Astrocyte (in vitro differentiated cells and primary cell): ENCODE measurements at regions not wholly inside any gene's neighbourhood (a gene's known extent, or its start where the extent isn't known, plus 50 kb on each side); places are given as distances from the start of the nearest gene placed in this dataset.

ENCODE experiments used
- DNase-seq: peaks from one replicate; pipeline ENCODE4 v3.0.0-alpha.2; 2010; ENCODE audit warnings: low read depth
- FAIRE-seq: peaks from 2 replicates; lab custom pipeline; 2011; peaks lifted over from hg19 to GRCh38; lab: Jason Lieb, UNC
- H2AFZ ChIP-seq: 2 replicates; pipeline ENCODE4 v1.6.0; 2012; ENCODE audit warnings: low read depth, low read length, inconsistent platforms
- H3K27ac ChIP-seq: 2 replicates; pipeline ENCODE4 v1.5.1; 2011; ENCODE audit warnings: low read depth, low read length, inconsistent platforms
- H3K27me3 ChIP-seq: 2 replicates; pipeline ENCODE4 v1.6.0; 2011; ENCODE audit warnings: low read length, inconsistent platforms; ENCODE audit not compliant: insufficient read depth
- H3K36me3 ChIP-seq: 2 replicates; pipeline ENCODE4 v1.5.1; 2011; ENCODE audit warnings: low read length, inconsistent platforms; ENCODE audit not compliant: insufficient read depth
- H3K4me1 ChIP-seq: 2 replicates; pipeline ENCODE4 v1.5.1; 2011; ENCODE audit warnings: low read length, inconsistent platforms; ENCODE audit not compliant: insufficient read depth
- H3K4me2 ChIP-seq: 2 replicates; pipeline ENCODE4 v1.6.0; 2012; ENCODE audit warnings: low read length, inconsistent platforms
- H3K4me3 ChIP-seq: 2 replicates; pipeline ENCODE4 v1.5.1; 2011; ENCODE audit warnings: low read depth, mild to moderate bottlenecking, low read length, inconsistent platforms; ENCODE audit not compliant: insufficient read depth
- H3K79me2 ChIP-seq: 2 replicates; pipeline ENCODE4 v1.6.0; 2012; ENCODE audit warnings: mild to moderate bottlenecking, low read length, inconsistent platforms; ENCODE audit not compliant: insufficient read depth
- H3K9ac ChIP-seq: 2 replicates; pipeline ENCODE4 v1.6.0; 2012; ENCODE audit warnings: mild to moderate bottlenecking, low read length, inconsistent platforms
- H3K9me3 ChIP-seq: 2 replicates; pipeline ENCODE4 v1.5.1; 2012; ENCODE audit warnings: low read depth, mild to moderate bottlenecking, low read length, inconsistent platforms; ENCODE audit not compliant: insufficient read depth
- H4K20me1 ChIP-seq: 2 replicates; pipeline ENCODE4 v1.6.0; 2012; ENCODE audit warnings: low read length, inconsistent platforms; ENCODE audit not compliant: insufficient read depth
- H3K27ac Mint-ChIP-seq: one replicate; pipeline ENCODE4 v1.8.0; 2021; ENCODE audit warnings: mild to moderate bottlenecking, mixed read lengths; ENCODE audit not compliant: unreplicated experiment
- H3K27me3 Mint-ChIP-seq: one replicate; pipeline ENCODE4 v1.8.0; 2021; ENCODE audit warnings: low read depth, mixed read lengths; ENCODE audit not compliant: unreplicated experiment
- H3K36me3 Mint-ChIP-seq: one replicate; pipeline ENCODE4 v1.8.0; 2021; ENCODE audit warnings: low read depth, mixed read lengths; ENCODE audit not compliant: unreplicated experiment
- H3K4me1 Mint-ChIP-seq: one replicate; pipeline ENCODE4 v1.8.0; 2021; ENCODE audit warnings: low read depth, mixed read lengths; ENCODE audit not compliant: unreplicated experiment
- H3K4me3 Mint-ChIP-seq: one replicate; pipeline ENCODE4 v1.8.0; 2021; ENCODE audit warnings: mild to moderate bottlenecking, moderate library complexity, mixed read lengths; ENCODE audit not compliant: unreplicated experiment
- H3K9me3 Mint-ChIP-seq: one replicate; pipeline ENCODE4 v1.8.0; 2021; ENCODE audit warnings: mild to moderate bottlenecking, mixed read lengths; ENCODE audit not compliant: unreplicated experiment
- EZH2 ChIP-seq: IDR thresholded peaks from 2 replicates; pipeline ENCODE4 v1.6.1; 2012; ENCODE audit warnings: mild to moderate bottlenecking, low read length, inconsistent platforms; ENCODE audit not compliant: insufficient read depth
- TF ChIP-seq, protein P1 (sequence below): IDR thresholded peaks from 2 replicates; pipeline ENCODE4 v1.5.1; 2011; ENCODE audit warnings: low read depth, mild to moderate bottlenecking, inconsistent platforms, low read length, moderate library complexity; ENCODE audit not compliant: insufficient read depth

DNA sequence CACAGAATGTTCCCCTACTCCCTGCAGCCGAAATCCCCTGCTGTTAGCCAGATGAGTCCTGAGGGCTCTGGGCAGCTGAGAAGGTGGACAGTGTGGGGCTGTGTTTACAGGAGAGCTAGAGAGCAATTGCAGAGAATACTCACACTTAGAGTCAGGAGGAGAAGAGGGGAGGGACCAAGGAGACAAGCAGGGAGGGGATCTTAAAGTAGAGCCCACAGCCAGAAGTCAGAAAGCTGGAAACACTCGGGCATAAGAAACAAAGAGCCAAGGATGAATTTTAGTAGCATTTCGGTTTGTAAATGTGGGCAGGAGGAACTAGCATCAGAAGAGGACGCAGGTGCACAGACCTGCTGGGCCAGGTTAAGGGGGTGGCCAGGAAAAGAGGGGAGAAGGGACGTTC is 1435.9 kb downstream of the BRD1 start:
- no peak for TF ChIP-seq EZH2
- TF ChIP-seq, protein P1, sequence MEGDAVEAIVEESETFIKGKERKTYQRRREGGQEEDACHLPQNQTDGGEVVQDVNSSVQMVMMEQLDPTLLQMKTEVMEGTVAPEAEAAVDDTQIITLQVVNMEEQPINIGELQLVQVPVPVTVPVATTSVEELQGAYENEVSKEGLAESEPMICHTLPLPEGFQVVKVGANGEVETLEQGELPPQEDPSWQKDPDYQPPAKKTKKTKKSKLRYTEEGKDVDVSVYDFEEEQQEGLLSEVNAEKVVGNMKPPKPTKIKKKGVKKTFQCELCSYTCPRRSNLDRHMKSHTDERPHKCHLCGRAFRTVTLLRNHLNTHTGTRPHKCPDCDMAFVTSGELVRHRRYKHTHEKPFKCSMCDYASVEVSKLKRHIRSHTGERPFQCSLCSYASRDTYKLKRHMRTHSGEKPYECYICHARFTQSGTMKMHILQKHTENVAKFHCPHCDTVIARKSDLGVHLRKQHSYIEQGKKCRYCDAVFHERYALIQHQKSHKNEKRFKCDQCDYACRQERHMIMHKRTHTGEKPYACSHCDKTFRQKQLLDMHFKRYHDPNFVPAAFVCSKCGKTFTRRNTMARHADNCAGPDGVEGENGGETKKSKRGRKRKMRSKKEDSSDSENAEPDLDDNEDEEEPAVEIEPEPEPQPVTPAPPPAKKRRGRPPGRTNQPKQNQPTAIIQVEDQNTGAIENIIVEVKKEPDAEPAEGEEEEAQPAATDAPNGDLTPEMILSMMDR: no peak
- no peaks in the 10 kb centered on the region for H4K20me1 ChIP-seq
- H3K4me1 Mint-ChIP-seq: no peaks in the 10 kb centered on the region
- H3K4me3 Mint-ChIP-seq: no peak overlapping the region
- no peaks in the 10 kb centered on the region for H3K36me3 ChIP-seq
- no peaks in the 10 kb centered on the region for H3K4me1 ChIP-seq
- no peak overlapping the region for H3K27ac Mint-ChIP-seq
- no peaks in the 10 kb centered on the region for H3K27me3 ChIP-seq
- H3K4me2 ChIP-seq: no peak overlapping the region
- no peak overlapping the region for H3K27ac ChIP-seq
- FAIRE-seq: no peak
- H3K79me2 ChIP-seq: no peaks in the 10 kb centered on the region
- H3K9me3 Mint-ChIP-seq: no peaks in the 10 kb centered on the region
- no peak for DNase-seq
- no peaks in the 10 kb centered on the region for H3K9me3 ChIP-seq
- H3K27me3 Mint-ChIP-seq: peaks cover 38% of the 10 kb centered on the region
- no peaks in the 10 kb centered on the region for H3K36me3 Mint-ChIP-seq
- no peak overlapping the region for H3K9ac ChIP-seq
- H3K4me3 ChIP-seq: no peak overlapping the region
- H2AFZ ChIP-seq: no peak overlapping the region

DNA sequence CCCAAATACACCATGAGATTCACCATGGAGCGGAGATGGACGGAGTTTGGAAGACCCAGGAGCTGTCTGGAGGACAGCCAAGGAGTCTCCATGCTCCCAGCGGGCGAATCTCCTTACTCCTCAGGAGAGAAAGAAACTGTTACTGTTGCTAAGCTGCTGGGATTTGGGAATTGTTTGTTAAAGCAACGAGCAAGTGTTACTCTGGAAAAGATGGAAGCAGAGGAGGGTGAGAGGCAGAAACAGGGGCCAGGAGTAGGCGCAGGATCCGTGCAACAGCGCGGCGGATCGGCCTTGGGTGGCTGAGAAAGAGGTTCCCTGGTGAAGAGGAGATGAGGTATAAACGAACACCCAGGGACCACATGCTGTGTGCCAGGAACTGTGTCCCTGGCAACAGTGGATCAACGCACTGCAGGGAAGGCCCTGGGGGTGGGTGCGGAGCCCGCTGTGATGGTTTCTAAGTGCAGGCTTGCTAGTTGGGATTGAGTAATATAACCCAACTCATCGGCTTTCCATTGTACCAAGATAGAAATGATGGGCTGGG is 1436.4 kb downstream of the BRD1 start:
- no peak overlapping the region for H2AFZ ChIP-seq
- no peaks in the 10 kb centered on the region for H3K4me1 ChIP-seq
- H3K27me3 ChIP-seq: no peaks in the 10 kb centered on the region
- no peaks in the 10 kb centered on the region for H3K36me3 ChIP-seq
- H4K20me1 ChIP-seq: no peaks in the 10 kb centered on the region
- FAIRE-seq: no peak
- Mint-ChIP-seq H3K9me3 (no peaks in the 10 kb centered on the region), H3K27ac (no peak overlapping the region), H3K36me3 (no peaks in the 10 kb centered on the region), H3K4me3 (no peak overlapping the region), H3K4me1 (no peaks in the 10 kb centered on the region), H3K27me3 (peaks cover 34% of the 10 kb centered on the region)
- H3K9me3 ChIP-seq: no peaks in the 10 kb centered on the region
- no peak overlapping the region for H3K27ac ChIP-seq
- TF ChIP-seq, protein P1: no peak
- TF ChIP-seq EZH2: no peak
- DNase-seq: no peak
- no peak overlapping the region for H3K9ac ChIP-seq
- H3K4me2 ChIP-seq: no peak overlapping the region
- no peaks in the 10 kb centered on the region for H3K79me2 ChIP-seq
- no peak overlapping the region for H3K4me3 ChIP-seq

DNA sequence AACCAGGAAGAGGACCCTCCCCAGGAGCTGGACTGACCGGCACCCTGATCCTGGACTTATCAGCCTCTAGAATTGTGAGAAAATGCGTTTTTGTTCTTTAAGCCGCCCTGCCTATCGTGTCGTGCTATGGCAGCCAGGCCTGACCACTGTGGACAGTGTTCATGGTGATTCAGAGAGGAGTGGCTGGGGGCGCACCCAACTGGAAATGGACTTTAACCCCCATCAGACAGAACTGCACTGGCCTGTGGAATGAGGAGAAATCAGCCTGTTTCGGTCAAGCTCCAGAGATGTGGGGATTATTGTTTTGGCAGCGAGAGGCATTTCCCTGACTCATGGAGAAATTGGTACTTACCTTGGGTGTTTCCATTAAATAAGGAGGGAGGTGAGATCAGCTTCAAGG is 1437.8 kb downstream of the BRD1 start:
- Histone ChIP-seq H2AFZ (no peak overlapping the region), H3K79me2 (no peaks in the 10 kb centered on the region), H3K9ac (no peak overlapping the region), H3K36me3 (no peaks in the 10 kb centered on the region), H3K27ac (no peak overlapping the region), H3K4me3 (no peak overlapping the region), H4K20me1 (no peaks in the 10 kb centered on the region), H3K4me1 (no peaks in the 10 kb centered on the region), H3K4me2 (no peak overlapping the region), H3K9me3 (no peaks in the 10 kb centered on the region), H3K27me3 (no peaks in the 10 kb centered on the region)
- Mint-ChIP-seq H3K27me3 (peaks cover 29% of the 10 kb centered on the region), H3K4me3 (no peak overlapping the region), H3K27ac (no peak overlapping the region), H3K36me3 (no peaks in the 10 kb centered on the region), H3K4me1 (no peaks in the 10 kb centered on the region), H3K9me3 (peaks cover 6% of the 10 kb centered on the region)
- DNase-seq (no peak), FAIRE-seq (no peak)
- no peak for TF ChIP-seq EZH2
- TF ChIP-seq, protein P1: no peak
